Stimulated activated CD4-positive, alpha-beta T cell treated with anti-CD3 and anti-CD28 coated beads, Interleukin-15, amount 100 ng/mL, for 1 hour (primary cell): ENCODE measurements at regions not wholly inside any gene's neighbourhood (a gene's known extent, or its start where the extent isn't known, plus 50 kb on each side); places are given as distances from the start of the nearest gene placed in this dataset.

Experiments used
- DNase-seq, 2 donors: peaks; one replicate each; pipeline ENCODE4 v3.0.0-alpha.2; 2020; ENCODE audit warnings: low read depth in 1 of 2, low spot score in 1 of 2

- DNase-seq: no peak
Observed at GRCh38 chr4:138757432-138757831, 258.1 kb upstream of the NOCT start.

GRCh38 chr4:138756519-138756918, 259.1 kb upstream of the NOCT start:
- no peak for DNase-seq

- DNase-seq: no peak
Observed at GRCh38 chr4:138751309-138751708, 264.3 kb upstream of the NOCT start.

GRCh38 chr4:138749303-138749702, 266.3 kb upstream of the NOCT start:
- DNase-seq: no peak

GRCh38 chr4:138741766-138742377, 273.7 kb upstream of the NOCT start:
- DNase-seq: no peak

GRCh38 chr4:138740816-138741745, 274.5 kb upstream of the NOCT start:
- DNase-seq: no peak

GRCh38 chr4:138736362-138736761, 279.2 kb upstream of the NOCT start:
- no peak for DNase-seq

GRCh38 chr4:138734746-138735145, 280.8 kb upstream of the NOCT start:
- DNase-seq: no peak

- no peak for DNase-seq
Observed at GRCh38 chr4:138728566-138728965, 287.0 kb upstream of the NOCT start.

GRCh38 chr4:138727731-138728130, 287.9 kb upstream of the NOCT start:
- no peak for DNase-seq

GRCh38 chr4:138724530-138724929, 291.1 kb upstream of the NOCT start:
- DNase-seq: no peak

- no peak for DNase-seq
Observed at GRCh38 chr4:138716559-138717335, 298.8 kb upstream of the NOCT start.

GRCh38 chr4:138710297-138710696, 305.3 kb upstream of the NOCT start:
- no peak for DNase-seq

- no peak for DNase-seq
Observed at GRCh38 chr4:138709859-138710258, 305.7 kb upstream of the NOCT start.

- no peak for DNase-seq
Observed at GRCh38 chr4:138707746-138708677, 307.6 kb upstream of the NOCT start.

GRCh38 chr4:138706201-138706600, 309.4 kb upstream of the NOCT start:
- DNase-seq: no peak

GRCh38 chr4:138702190-138702824, 313.3 kb upstream of the NOCT start:
- no peak for DNase-seq

GRCh38 chr4:138698641-138699040, 316.9 kb upstream of the NOCT start:
- no peak for DNase-seq

GRCh38 chr4:138697851-138698250, 317.7 kb upstream of the NOCT start:
- DNase-seq: no peak

GRCh38 chr4:138696771-138697170, 318.8 kb upstream of the NOCT start:
- DNase-seq: no peak
